SK-N-SH (cell line): ENCODE measurements at regions not wholly inside any gene's neighbourhood (a gene's known extent, or its start where the extent isn't known, plus 50 kb on each side); places are given as distances from the start of the nearest gene placed in this dataset.

Experiments
- CTCF ChIA-PET: fragments of 300-600, 350-600 bp; formaldehyde crosslinking; extraction: SDS; loops from one replicate; lab custom pipeline; 2021; lab: Yijun Ruan, JAX
- POLR2A ChIA-PET: fragments of 350-600 bp; sonication (Branson Sonifier 250); formaldehyde crosslinking; extraction: SDS; loops from one replicate; lab custom pipeline; 2020; ENCODE audit warnings: antibody characterized with exemption, inconsistent platforms; lab: Yijun Ruan, JAX
- DNase-seq: peaks from one replicate; pipeline ENCODE4 v3.0.0; 2012
- H2AFZ ChIP-seq: fragments of 200-600 bp; sonication (generic); 2 replicates; pipeline ENCODE4 v1.8.1; 2016; ENCODE audit warnings: antibody characterized with exemption, mild to moderate bottlenecking, low read depth
- H3F3A ChIP-seq: fragments of 200-600 bp; sonication (generic); replicated peaks from 2 replicates; pipeline ENCODE3; 2016; ENCODE audit warnings: antibody characterized with exemption, mild to moderate bottlenecking; ENCODE audit not compliant: insufficient read depth
- H3K27ac ChIP-seq, 2 experiments: fragments of 200-500 bp in 1 of 2; fragments of 200-600 bp in 1 of 2; sonication (Bioruptor generic) in 1 of 2; sonication (generic), shearing (Covaris generic) in 1 of 2; 2 replicates each; pipeline versions ENCODE4 v1.5.1 to v1.6.1; 2014 to 2016; ENCODE audit warnings: low read depth in 2 of 2, inconsistent platforms in 1 of 2, low read length in 1 of 2, mild to moderate bottlenecking in 1 of 2, mixed read lengths in 1 of 2
- H3K27me3 ChIP-seq: fragments of 200-600 bp; sonication (generic), shearing (Covaris generic); 2 replicates; pipeline ENCODE4 v1.6.1; 2016; ENCODE audit warnings: mixed run types; ENCODE audit not compliant: insufficient read depth
- H3K36me3 ChIP-seq, 2 experiments: fragments of 200-500 bp in 1 of 2; fragments of 200-600 bp in 1 of 2; sonication (Bioruptor generic) in 1 of 2; sonication (generic) in 1 of 2; replicated peaks in 1 of 2; 2 replicates each; pipeline versions ENCODE3 to v1.5.1; 2014 to 2016; ENCODE audit warnings: low read length in 1 of 2, mild to moderate bottlenecking in 1 of 2; ENCODE audit not compliant: insufficient read depth in 2 of 2, control insufficient read depth in 1 of 2
- H3K4me1 ChIP-seq, 2 experiments: fragments of 200-500 bp in 1 of 2; fragments of 200-600 bp in 1 of 2; sonication (Bioruptor generic) in 1 of 2; sonication (generic), shearing (Covaris generic) in 1 of 2; 2 replicates each; pipeline versions ENCODE4 v1.5.1 to v1.6.1; 2014 to 2016; ENCODE audit warnings: low read depth in 1 of 2, low read length in 1 of 2, mixed run types in 1 of 2; ENCODE audit not compliant: insufficient read depth in 2 of 2, control insufficient read depth in 1 of 2
- H3K4me2 ChIP-seq: fragments of 200-600 bp; sonication (generic), shearing (Covaris generic); 2 replicates; pipeline ENCODE4 v1.6.1; 2017; ENCODE audit warnings: mixed run types
- H3K4me3 ChIP-seq, 2 experiments: fragments of 200-500 bp in 1 of 2; fragments of 200-600 bp in 1 of 2; sonication (Bioruptor generic) in 1 of 2; sonication (generic), shearing (Covaris generic) in 1 of 2; 2 replicates each; pipeline versions ENCODE4 v1.5.1 to v1.8.1; 2014 to 2016; ENCODE audit warnings: low read depth in 2 of 2, inconsistent platforms in 1 of 2, low read length in 1 of 2, mild to moderate bottlenecking in 1 of 2, mixed read lengths in 1 of 2, moderate library complexity in 1 of 2
- H3K79me2 ChIP-seq: fragments of 200-600 bp; sonication (generic); 2 replicates; pipeline ENCODE4 v1.8.1; 2017; ENCODE audit warnings: mild to moderate bottlenecking; ENCODE audit not compliant: insufficient read depth
- H3K9ac ChIP-seq: fragments of 200-600 bp; sonication (generic); 2 replicates; pipeline ENCODE4 v1.6.1; 2017; ENCODE audit warnings: mixed run types
- H3K9me2 ChIP-seq: fragments of 200-600 bp; sonication (generic); 2 replicates; pipeline ENCODE4 v1.6.1; 2017; ENCODE audit warnings: mixed run types
- H3K9me3 ChIP-seq: fragments of 200-600 bp; sonication (generic); 2 replicates; pipeline ENCODE4 v1.6.1; 2017; ENCODE audit warnings: mixed run types, mild to moderate bottlenecking, moderate library complexity
- H4K20me1 ChIP-seq: fragments of 200-600 bp; sonication (generic); 2 replicates; pipeline ENCODE4 v1.6.1; 2017; ENCODE audit warnings: mild to moderate bottlenecking, mixed run types; ENCODE audit not compliant: insufficient read depth
- EP300 ChIP-seq, 2 experiments: IDR thresholded peaks; 2 replicates each; pipeline versions ENCODE4 v1.4.0 to v1.6.1; 2012; ENCODE audit warnings: borderline replicate concordance in 1 of 2, low read depth in 1 of 2, low read length in 1 of 2
- EZH2phosphoT487 ChIP-seq: fragments of 200-600 bp; sonication (generic); IDR thresholded peaks from 2 replicates; pipeline ENCODE4 v1.6.1; 2017; ENCODE audit warnings: low read depth, mixed run types, mild to moderate bottlenecking, antibody characterized with exemption, moderate library complexity, borderline replicate concordance
- JUND ChIP-seq: IDR thresholded peaks from 2 replicates; pipeline ENCODE4 v1.4.0; 2012
- MEF2A ChIP-seq: IDR thresholded peaks from 2 replicates; pipeline ENCODE4 v1.4.0; 2012; ENCODE audit warnings: low read depth, borderline replicate concordance
- NFIC ChIP-seq: IDR thresholded peaks from 2 replicates; pipeline ENCODE4 v1.4.0; 2012; ENCODE audit warnings: borderline replicate concordance
- POLR2AphosphoS5 ChIP-seq: IDR thresholded peaks from 2 replicates; pipeline ENCODE4 v1.6.1; 2012; ENCODE audit warnings: low read depth, low read length
- SIN3A ChIP-seq: IDR thresholded peaks from 2 replicates; pipeline ENCODE4 v1.6.1; 2012; ENCODE audit warnings: low read depth, mild to moderate bottlenecking, low read length, moderate library complexity, borderline replicate concordance
- TEAD4 ChIP-seq: IDR thresholded peaks from 2 replicates; pipeline ENCODE4 v1.4.0; 2012; ENCODE audit warnings: mild to moderate bottlenecking, borderline replicate concordance; ENCODE audit not compliant: insufficient read depth
- WGBS: methylation state at CpG from one replicate; pipeline ENCODE4 v1.1.6; 2017; ENCODE audit warnings: low lambda C conversion rate; 5-methylcytosine and 5-hydroxymethylcytosine counted together
- TF ChIP-seq, protein P1 (sequence below): IDR thresholded peaks from 2 replicates; pipeline ENCODE4; 2012
- TF ChIP-seq, protein P2 (sequence below): IDR thresholded peaks from 2 replicates; pipeline ENCODE4 v1.6.1; 2012; ENCODE audit warnings: mild to moderate bottlenecking, low read depth, low read length, moderate library complexity
- TF ChIP-seq, protein P3 (sequence below): fragments of 150-350 bp; IDR thresholded peaks from 2 replicates; pipeline ENCODE4 v1.6.1; 2017; ENCODE audit warnings: antibody characterized with exemption, low read length, low read depth, borderline replicate concordance

DNA sequence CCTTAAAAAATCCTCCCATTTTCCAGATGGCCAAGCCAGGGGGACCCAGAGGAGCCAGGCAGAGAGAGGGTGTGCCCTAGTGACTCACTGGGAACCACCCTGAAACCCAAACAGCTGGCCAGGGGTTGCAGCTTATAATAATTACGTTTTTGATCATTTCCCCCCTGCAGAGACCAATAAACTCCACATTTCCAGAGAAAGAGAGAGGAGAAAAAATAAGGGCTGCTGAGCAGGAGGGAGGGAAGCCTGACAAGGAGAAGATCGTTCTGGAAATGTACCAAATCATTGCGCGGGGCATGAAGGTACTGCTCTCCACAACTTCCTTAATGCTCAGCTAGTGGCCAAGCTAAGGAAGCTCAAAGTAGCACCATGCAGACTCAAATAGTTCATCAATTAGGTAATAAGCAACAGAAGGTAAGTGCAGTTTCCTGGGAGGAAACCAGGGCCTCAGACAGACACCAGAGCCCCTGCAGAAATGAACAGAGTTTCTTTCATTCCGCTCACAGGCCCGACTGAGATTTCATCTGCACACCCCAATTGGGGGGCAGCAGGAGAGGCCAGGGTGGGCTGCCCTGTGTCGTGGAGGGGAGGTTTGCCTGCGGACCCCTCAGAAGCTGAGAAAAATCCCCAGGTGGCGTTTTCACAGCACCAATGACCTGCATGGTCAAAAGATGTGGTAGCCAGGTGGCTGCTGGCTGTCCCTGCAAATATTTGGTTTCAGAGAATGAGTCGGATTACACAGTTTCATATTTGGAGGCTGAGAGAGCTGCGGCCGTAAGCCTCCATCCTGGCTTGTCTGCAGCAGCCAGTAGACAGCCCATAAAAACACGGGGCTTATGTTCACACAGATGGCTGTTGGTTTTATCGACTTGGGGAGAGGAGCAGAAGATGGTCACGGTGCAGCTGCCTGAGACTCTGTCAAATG is 153.2 kb upstream of the LYZL2 start:
- no peaks in the 10 kb centered on the region for H3K79me2 ChIP-seq
- H2AFZ ChIP-seq = no peak overlapping the region
- H3K4me2 ChIP-seq = no peak overlapping the region
- no peaks in the 10 kb centered on the region for H3K27me3 ChIP-seq
- no peak overlapping the region for H3K4me3 ChIP-seq
- H3K4me1 ChIP-seq = peaks cover 19 to 24% of the 10 kb centered on the region in 2 experiments
- H3K9me2 ChIP-seq = no peaks in the 10 kb centered on the region
- no peak overlapping the region for H3K27ac ChIP-seq
- no peaks in the 10 kb centered on the region for H3K9me3 ChIP-seq
- WGBS = 77% methylated on average over 14 of the region's 15 CpGs
- H4K20me1 ChIP-seq = no peaks in the 10 kb centered on the region
- ChIA-PET POLR2A (no interaction called here), CTCF (interaction anchor here (0.6 to 3.6 kb wide), 33 partner anchors 8 to 1165 kb away, joined by 3 to 27 read pairs (median 3); partner anchors contain the start of gene ZNF438)
- no peaks in the 10 kb centered on the region for H3K36me3 ChIP-seq
- peaks cover 3% of the 10 kb centered on the region for H3F3A ChIP-seq
- H3K9ac ChIP-seq = no peak overlapping the region
- TF ChIP-seq, protein P1, sequence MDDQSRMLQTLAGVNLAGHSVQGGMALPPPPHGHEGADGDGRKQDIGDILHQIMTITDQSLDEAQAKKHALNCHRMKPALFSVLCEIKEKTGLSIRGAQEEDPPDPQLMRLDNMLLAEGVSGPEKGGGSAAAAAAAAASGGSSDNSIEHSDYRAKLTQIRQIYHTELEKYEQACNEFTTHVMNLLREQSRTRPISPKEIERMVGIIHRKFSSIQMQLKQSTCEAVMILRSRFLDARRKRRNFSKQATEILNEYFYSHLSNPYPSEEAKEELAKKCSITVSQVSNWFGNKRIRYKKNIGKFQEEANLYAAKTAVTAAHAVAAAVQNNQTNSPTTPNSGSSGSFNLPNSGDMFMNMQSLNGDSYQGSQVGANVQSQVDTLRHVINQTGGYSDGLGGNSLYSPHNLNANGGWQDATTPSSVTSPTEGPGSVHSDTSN = no peak
- no peak for DNase-seq

DNA sequence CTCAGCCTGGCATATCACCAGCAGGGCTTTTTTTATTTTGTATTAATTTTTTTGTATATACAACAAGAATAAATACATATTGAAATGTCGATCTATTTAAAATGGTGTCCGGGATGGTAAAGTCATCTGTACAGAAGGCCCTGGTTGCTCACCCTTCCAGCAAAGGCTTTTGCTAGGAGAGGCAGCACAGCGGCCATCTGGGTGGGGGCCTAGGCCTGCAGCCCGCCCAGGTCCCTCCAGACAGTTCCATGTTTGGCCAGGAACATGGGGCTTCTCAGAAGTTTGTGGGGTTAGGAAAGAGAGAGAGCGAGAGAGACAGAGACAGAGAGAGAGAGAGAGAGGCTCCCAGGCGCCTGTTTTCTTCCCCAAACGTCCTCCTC is 152.6 kb upstream of the LYZL2 start:
- Histone ChIP-seq H3K9me2 (no peaks in the 10 kb centered on the region), H3K36me3 (no peaks in the 10 kb centered on the region), H3K79me2 (no peaks in the 10 kb centered on the region), H3K27me3 (no peaks in the 10 kb centered on the region), H2AFZ (no peak overlapping the region), H3K9me3 (no peaks in the 10 kb centered on the region), H3K27ac (no peak overlapping the region), H3F3A (peaks cover 3% of the 10 kb centered on the region), H3K4me3 (no peak overlapping the region), H3K9ac (no peak overlapping the region), H3K4me1 (peaks cover 19% of the 10 kb centered on the region in 2 experiments), H4K20me1 (no peaks in the 10 kb centered on the region), H3K4me2 (no peak overlapping the region)
- WGBS = 82% methylated on average over 7 of the region's 7 CpGs
- no peak for DNase-seq
- POLR2A ChIA-PET = no interaction called here
- CTCF ChIA-PET = interaction anchor here (1.4 to 3.6 kb wide), 4 partner anchors 30 to 988 kb away, joined by 6 to 27 read pairs (median 7); partner anchors contain the start of gene ZNF438
- TF ChIP-seq EZH2phosphoT487 (no peak), POLR2AphosphoS5 (no peak), JUND (no peak), EP300 (IDR thresholded peaks at IDR 0.05; ENCODE audit: borderline replicate concordance in 1 of 2, low read depth in 1 of 2, low read length in 1 of 2) (no peak), SIN3A (no peak), TEAD4 (no peak), NFIC (no peak), MEF2A (no peak)
- TF ChIP-seq, protein P2, sequence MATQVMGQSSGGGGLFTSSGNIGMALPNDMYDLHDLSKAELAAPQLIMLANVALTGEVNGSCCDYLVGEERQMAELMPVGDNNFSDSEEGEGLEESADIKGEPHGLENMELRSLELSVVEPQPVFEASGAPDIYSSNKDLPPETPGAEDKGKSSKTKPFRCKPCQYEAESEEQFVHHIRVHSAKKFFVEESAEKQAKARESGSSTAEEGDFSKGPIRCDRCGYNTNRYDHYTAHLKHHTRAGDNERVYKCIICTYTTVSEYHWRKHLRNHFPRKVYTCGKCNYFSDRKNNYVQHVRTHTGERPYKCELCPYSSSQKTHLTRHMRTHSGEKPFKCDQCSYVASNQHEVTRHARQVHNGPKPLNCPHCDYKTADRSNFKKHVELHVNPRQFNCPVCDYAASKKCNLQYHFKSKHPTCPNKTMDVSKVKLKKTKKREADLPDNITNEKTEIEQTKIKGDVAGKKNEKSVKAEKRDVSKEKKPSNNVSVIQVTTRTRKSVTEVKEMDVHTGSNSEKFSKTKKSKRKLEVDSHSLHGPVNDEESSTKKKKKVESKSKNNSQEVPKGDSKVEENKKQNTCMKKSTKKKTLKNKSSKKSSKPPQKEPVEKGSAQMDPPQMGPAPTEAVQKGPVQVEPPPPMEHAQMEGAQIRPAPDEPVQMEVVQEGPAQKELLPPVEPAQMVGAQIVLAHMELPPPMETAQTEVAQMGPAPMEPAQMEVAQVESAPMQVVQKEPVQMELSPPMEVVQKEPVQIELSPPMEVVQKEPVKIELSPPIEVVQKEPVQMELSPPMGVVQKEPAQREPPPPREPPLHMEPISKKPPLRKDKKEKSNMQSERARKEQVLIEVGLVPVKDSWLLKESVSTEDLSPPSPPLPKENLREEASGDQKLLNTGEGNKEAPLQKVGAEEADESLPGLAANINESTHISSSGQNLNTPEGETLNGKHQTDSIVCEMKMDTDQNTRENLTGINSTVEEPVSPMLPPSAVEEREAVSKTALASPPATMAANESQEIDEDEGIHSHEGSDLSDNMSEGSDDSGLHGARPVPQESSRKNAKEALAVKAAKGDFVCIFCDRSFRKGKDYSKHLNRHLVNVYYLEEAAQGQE = no peak
- TF ChIP-seq, protein P3, sequence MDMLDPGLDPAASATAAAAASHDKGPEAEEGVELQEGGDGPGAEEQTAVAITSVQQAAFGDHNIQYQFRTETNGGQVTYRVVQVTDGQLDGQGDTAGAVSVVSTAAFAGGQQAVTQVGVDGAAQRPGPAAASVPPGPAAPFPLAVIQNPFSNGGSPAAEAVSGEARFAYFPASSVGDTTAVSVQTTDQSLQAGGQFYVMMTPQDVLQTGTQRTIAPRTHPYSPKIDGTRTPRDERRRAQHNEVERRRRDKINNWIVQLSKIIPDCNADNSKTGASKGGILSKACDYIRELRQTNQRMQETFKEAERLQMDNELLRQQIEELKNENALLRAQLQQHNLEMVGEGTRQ = no peak
